ENCODE measurements at regions not wholly inside any gene's neighbourhood (a gene's known extent, or its start where the extent isn't known, plus 50 kb on each side); places are given as distances from the start of the nearest gene placed in this dataset.

DNA sequence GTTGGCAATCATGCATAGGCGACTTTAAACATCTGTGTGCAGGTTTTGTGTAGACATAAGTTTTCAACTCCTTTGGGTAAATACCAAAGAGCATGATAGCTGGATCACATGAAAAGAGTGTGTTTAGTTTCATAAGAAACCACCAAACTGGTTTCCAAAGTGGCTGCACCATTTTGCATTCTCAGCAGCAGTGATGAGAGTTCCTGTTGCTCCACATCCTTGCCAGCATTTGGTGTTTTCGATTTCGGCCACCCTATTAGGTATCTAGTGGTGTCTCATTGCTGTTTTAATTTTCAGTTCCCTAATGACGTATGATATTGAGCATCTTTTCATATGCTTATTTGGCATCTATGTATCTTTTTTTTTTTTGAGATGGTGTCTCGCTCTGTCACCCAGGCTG is 62.8 kb upstream of the CCND1 start:
- TF ChIP-seq SIN3A (IDR thresholded peaks at IDR 0.05; ENCODE audit: borderline replicate concordance, low read depth, low read length): no peak
- TF ChIP-seq, protein P1, sequence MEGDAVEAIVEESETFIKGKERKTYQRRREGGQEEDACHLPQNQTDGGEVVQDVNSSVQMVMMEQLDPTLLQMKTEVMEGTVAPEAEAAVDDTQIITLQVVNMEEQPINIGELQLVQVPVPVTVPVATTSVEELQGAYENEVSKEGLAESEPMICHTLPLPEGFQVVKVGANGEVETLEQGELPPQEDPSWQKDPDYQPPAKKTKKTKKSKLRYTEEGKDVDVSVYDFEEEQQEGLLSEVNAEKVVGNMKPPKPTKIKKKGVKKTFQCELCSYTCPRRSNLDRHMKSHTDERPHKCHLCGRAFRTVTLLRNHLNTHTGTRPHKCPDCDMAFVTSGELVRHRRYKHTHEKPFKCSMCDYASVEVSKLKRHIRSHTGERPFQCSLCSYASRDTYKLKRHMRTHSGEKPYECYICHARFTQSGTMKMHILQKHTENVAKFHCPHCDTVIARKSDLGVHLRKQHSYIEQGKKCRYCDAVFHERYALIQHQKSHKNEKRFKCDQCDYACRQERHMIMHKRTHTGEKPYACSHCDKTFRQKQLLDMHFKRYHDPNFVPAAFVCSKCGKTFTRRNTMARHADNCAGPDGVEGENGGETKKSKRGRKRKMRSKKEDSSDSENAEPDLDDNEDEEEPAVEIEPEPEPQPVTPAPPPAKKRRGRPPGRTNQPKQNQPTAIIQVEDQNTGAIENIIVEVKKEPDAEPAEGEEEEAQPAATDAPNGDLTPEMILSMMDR (IDR thresholded peaks at IDR 0.05): no peak
- no peak for TF ChIP-seq GABPA (IDR thresholded peaks at IDR 0.05; ENCODE audit: low read depth)
- no peak for TF ChIP-seq POLR2AphosphoS5 (IDR thresholded peaks at IDR 0.05; ENCODE audit: low read depth, low read length)
- TF ChIP-seq NFIC (IDR thresholded peaks at IDR 0.05; ENCODE audit: borderline replicate concordance): no peak
- no peak for TF ChIP-seq EZH2phosphoT487 (IDR thresholded peaks at IDR 0.05; ENCODE audit: borderline replicate concordance, low read depth)
- TF ChIP-seq RCOR1 (IDR thresholded peaks at IDR 0.05; ENCODE audit: low read length): no peak
- TF ChIP-seq, protein P2, sequence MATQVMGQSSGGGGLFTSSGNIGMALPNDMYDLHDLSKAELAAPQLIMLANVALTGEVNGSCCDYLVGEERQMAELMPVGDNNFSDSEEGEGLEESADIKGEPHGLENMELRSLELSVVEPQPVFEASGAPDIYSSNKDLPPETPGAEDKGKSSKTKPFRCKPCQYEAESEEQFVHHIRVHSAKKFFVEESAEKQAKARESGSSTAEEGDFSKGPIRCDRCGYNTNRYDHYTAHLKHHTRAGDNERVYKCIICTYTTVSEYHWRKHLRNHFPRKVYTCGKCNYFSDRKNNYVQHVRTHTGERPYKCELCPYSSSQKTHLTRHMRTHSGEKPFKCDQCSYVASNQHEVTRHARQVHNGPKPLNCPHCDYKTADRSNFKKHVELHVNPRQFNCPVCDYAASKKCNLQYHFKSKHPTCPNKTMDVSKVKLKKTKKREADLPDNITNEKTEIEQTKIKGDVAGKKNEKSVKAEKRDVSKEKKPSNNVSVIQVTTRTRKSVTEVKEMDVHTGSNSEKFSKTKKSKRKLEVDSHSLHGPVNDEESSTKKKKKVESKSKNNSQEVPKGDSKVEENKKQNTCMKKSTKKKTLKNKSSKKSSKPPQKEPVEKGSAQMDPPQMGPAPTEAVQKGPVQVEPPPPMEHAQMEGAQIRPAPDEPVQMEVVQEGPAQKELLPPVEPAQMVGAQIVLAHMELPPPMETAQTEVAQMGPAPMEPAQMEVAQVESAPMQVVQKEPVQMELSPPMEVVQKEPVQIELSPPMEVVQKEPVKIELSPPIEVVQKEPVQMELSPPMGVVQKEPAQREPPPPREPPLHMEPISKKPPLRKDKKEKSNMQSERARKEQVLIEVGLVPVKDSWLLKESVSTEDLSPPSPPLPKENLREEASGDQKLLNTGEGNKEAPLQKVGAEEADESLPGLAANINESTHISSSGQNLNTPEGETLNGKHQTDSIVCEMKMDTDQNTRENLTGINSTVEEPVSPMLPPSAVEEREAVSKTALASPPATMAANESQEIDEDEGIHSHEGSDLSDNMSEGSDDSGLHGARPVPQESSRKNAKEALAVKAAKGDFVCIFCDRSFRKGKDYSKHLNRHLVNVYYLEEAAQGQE (IDR thresholded peaks at IDR 0.05; ENCODE audit: low read depth, low read length): no peak
- TF ChIP-seq FOXJ3 (CRISPR knock-in tag; IDR thresholded peaks at IDR 0.05): no peak
- TF ChIP-seq, protein P3, sequence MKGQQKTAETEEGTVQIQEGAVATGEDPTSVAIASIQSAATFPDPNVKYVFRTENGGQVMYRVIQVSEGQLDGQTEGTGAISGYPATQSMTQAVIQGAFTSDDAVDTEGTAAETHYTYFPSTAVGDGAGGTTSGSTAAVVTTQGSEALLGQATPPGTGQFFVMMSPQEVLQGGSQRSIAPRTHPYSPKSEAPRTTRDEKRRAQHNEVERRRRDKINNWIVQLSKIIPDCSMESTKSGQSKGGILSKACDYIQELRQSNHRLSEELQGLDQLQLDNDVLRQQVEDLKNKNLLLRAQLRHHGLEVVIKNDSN (IDR thresholded peaks at IDR 0.05; ENCODE audit: borderline replicate concordance, low read depth): no peak
- TF ChIP-seq SMC3 (IDR thresholded peaks at IDR 0.05; ENCODE audit: low read depth, low read length): no peak
- no peak for TF ChIP-seq YY1 (IDR thresholded peaks at IDR 0.05; ENCODE audit: low read depth)
- no peak for TF ChIP-seq TAF1 (IDR thresholded peaks at IDR 0.05; ENCODE audit: borderline replicate concordance, low read depth, low read length)
